CD4-positive, alpha-beta T cell treated with Interleukin-12 subunit alpha and Interleukin-12 subunit beta, for 1 hour (primary cell): ENCODE measurements at regions not wholly inside any gene's neighbourhood (a gene's known extent, or its start where the extent isn't known, plus 50 kb on each side); places are given as distances from the start of the nearest gene placed in this dataset.
"Not testable (repeated sequence)": the region's sequence is repeated elsewhere in the genome, so short reads cannot be mapped to it uniquely, and the experiment has no call there.

Experiments
- DNase-seq: peaks from one replicate; pipeline ENCODE4 v3.0.0-alpha.2; 2020

DNA sequence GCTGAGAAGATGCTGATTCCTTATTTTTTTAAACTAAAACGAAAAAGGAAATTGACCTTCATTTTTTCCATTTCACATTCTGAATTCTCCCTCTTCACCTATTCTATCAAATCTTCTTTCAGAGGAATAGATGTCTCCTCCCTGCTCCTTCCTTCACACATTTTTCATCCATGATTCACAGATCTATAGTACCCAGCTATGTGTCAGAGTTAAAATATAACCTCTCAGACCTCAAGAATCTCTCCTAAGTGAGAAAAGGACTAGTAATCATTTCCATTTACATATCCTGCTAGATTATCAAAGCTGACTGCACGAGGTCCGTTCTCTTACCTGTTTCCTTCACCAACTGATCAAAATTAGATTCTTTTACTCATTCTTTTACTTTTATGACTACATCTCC lies 1297.6 kb upstream of the ALCAM start:
- DNase-seq, result no peak

DNA sequence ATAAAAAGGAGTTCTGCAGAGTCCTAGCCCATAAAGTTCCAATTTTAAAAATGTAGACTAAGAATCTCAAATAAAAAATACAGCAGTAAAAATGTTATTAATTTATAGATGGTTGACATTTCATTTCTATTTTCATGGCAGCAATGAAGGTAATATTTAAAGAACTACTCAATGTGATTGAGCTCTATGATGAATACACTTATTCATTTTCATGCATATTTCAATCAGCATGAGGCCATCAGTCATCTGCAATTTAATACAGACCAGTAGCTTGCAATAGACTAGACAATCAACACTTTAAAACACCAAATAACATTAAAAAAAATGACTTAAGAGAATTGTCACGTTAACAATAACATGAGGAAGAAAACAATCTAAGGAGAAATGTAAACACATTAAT lies 1295.8 kb upstream of the ALCAM start:
- DNase-seq, result no peak

- DNase-seq, result no peak
These were observed 1286.6 kb upstream of the ALCAM start for GRCh38 chr3:104080088-104080626.

DNA sequence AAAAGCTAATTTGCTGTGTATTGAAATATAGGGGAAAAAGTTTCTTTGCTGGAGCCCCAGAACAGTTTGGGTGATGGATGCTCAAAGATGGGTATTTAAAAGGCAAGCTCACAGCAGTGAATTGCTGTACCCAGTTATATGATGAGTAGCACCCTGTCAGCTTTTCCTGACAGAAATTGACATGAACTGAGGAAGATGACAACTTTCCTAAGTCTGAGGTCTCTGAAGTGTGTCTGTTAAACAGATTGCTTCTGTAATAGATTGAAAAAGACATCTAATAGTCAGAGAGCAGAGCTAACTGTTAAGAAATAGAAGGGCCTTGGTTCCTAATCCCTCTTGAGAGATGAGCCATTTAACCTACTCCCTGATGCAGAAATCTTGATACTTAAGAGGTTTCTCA lies 1278.0 kb upstream of the ALCAM start:
- no peak for DNase-seq

- DNase-seq, result not testable (repeated sequence)
These were observed 1276.7 kb upstream of the ALCAM start for GRCh38 chr3:104089987-104090386.

DNA sequence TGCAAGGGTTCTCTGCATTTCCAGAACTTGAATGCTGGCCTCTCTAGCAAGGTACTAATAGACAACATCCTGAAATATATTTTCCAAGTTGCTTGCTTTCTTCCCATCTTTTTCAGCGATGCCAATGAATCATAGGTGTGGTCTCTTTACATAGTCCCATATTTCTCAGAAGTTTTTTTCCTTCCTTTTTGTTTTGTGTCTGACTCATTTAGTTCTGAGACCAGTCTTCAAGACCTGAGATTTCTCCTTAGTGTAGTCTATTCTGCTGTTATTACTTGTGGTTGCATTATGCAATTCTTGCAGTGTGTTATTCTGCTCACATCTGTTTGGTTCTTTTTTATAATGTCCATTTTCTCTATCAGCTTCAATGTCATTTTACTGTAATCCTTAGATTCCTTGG lies 1265.0 kb upstream of the ALCAM start:
- DNase-seq, result no peak

DNA sequence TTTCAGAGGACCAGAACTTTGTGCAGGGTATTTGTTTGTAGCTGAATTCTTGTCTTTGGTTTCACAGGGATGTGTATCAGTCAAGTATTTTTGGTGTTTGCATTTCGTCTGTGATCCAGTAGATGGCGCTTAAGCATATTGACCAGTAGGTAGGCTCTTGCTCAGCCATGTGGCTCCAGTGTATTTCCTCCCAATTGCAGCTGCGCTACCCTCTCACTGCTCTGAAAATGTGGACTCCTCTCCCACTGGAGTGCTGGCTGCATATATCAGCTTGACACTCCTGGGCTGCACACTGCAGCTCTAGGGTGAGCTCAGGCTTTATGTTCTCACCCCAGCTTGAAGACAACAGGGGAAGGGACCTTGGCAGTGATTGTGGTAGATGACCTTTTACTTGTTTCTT lies 1264.3 kb upstream of the ALCAM start:
- no peak for DNase-seq

DNA sequence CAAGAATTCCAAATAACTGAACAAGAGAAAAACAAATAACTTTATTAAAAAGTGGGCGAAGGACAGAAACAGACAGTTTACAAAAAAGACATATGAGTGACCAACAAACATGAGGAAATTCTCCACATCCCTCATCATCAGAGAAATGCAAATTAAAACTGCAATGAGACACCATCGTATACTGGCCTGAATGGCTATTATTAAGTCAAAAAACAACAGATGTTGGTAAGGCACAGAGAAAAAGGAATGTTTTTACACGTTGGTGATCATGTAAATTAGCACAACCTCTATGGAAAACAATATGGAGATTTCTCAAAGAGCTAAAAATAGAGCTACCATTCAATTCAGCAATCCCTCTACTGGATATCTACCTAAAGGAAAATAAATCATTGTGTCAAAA lies 1260.4 kb upstream of the ALCAM start:
- DNase-seq, result no peak

- DNase-seq, result no peak
These were observed 1258.2 kb upstream of the ALCAM start for GRCh38 chr3:104108522-104108921.

DNA sequence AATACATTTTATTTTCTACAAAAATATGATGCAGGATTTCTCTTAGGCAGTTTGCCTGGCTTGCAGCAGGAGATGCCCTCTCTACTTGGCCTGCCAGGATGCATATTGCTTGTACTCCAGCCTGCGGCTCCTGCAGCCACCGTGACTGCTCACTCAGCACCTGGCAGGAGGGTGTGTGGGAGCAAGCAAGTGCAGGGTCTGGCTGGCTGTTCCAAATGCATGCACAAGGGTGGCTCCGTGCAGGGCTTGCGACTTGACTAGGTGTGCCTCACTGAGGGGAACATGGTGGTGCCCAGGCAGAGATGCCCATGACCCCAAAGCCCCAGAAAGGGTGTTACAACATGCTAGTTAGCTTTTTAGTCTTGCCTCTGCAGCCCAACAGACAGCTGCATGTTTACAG lies 1240.2 kb upstream of the ALCAM start:
- DNase-seq, result no peak

DNA sequence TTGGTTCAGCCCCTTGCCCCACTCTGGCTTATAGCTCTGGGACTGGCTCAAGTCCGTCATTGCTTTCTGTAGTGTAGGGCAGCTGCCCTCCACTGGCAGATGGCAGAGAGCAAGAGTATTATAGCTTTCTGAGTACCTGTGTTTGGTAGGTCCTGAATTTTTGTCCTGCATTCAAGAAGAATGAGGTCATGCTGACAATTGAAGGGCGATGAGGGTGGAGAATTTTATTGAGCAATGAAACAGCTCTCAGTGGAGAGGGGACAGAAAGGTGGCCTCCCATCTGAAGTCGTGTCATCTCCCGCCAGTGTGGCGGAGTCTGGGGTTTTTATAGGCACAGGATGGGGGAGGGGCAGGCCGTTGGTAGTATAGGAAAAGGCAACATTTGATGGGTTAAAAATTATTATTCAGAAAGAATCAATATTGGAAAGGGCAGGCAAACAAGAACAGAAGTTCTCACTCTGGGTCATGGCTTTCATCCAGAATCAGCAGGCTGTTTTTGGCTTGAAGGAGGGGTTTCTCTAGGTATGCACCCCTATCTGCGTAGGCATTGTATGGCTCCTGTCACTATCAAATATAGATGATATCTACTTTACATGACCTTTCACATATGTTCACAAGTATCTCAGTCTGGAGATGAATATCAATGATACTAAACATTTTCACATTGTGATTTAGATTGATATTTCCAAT lies 1239.7 kb upstream of the ALCAM start:
- no peak for DNase-seq

DNA sequence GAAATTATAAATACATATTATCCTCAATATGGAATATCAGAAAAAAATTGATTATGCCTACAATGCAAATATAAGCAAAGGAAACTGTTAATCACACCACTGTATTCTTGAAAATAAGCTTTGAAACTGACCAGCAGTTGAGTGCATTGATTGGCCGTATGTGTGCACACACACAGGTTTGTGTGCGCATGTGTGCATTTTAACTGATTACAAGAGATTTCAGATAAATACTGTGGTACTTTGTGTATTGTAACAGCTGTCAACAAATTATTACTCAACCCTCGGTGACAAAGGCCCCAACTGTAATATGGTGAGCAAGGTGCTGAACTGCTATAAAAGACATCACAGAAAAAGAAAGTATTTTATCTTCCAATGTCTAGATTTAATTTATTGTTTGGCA lies 1238.9 kb upstream of the ALCAM start:
- no peak for DNase-seq

GRCh38 chr3:104132566-104133403 lies 1233.9 kb upstream of the ALCAM start:
- DNase-seq, result no peak

GRCh38 chr3:104133630-104134029 lies 1233.1 kb upstream of the ALCAM start:
- DNase-seq, result no peak

DNA sequence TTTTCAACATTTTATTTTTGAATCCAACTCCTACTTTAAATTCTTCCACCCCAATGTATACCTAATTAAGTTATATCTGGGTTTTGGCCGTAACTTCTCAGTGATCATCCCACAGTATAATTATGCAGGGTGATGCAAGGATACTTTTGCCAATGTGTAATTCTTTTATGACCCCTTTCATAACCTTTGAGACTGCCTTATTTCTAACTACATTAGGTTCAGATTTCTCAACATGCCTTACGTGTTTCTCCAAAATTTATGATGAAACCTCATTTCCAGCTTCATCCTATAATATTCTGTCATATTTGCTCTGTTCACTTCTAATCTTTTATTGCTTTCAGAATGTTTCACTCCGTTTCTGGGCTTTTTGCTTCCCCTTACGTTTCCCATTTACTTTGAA lies 1229.6 kb upstream of the ALCAM start:
- DNase-seq, result no peak

- no peak for DNase-seq
These were observed 1221.5 kb upstream of the ALCAM start for GRCh38 chr3:104145164-104145563.

GRCh38 chr3:104149154-104149553 lies 1217.6 kb upstream of the ALCAM start:
- DNase-seq, result no peak

GRCh38 chr3:104150724-104151123 lies 1216.0 kb upstream of the ALCAM start:
- no peak for DNase-seq

- no peak for DNase-seq
These were observed 1211.8 kb upstream of the ALCAM start for GRCh38 chr3:104154896-104155295.

- no peak for DNase-seq
These were observed 1200.8 kb upstream of the ALCAM start for GRCh38 chr3:104165866-104166265.

GRCh38 chr3:104168386-104168785 lies 1198.3 kb upstream of the ALCAM start:
- DNase-seq, result no peak

DNA sequence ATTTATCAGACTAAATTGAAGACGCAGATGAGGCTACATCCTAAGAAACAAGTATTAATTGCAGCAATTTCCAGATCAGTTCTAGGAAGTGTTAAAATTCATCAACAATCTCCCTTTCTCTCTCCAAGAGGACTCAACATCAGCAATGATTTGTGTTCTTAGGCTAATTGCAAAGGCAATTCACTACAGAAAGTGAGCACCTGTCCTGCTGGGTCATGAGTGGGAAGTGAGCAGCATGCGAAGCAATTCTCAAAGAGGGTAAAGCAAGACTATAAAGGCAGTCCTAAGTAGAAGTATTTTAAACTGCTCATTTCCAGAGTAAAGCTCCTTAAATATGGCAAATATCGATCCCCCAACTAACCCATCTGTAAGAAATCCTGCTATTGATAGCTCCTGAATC lies 1191.0 kb upstream of the ALCAM start:
- no peak for DNase-seq

- DNase-seq, result no peak
These were observed 1190.0 kb upstream of the ALCAM start for GRCh38 chr3:104176706-104177105.

- no peak for DNase-seq
These were observed 1188.0 kb upstream of the ALCAM start for GRCh38 chr3:104178680-104179079.
